NCI-H1092 (cell line): ENCODE measurements at regions not wholly inside any gene's neighbourhood (a gene's known extent, or its start where the extent isn't known, plus 50 kb on each side); places are given as distances from the start of the nearest gene placed in this dataset.

ENCODE experiments used
- DNase-seq: peaks from one replicate; lab custom pipeline; 2025; lab: John Stamatoyannopoulos, UW

GRCh38 chr4:181181331-181181730, 1061.9 kb upstream of the TENM3 start:
- no peak for DNase-seq

GRCh38 chr4:181189751-181190150, 1053.5 kb upstream of the TENM3 start:
- DNase-seq, result no peak

GRCh38 chr4:181193131-181193930, 1049.9 kb upstream of the TENM3 start:
- no peak for DNase-seq

GRCh38 chr4:181194096-181194495, 1049.1 kb upstream of the TENM3 start:
- DNase-seq, result no peak

GRCh38 chr4:181200076-181200475, 1043.1 kb upstream of the TENM3 start:
- no peak for DNase-seq

- no peak for DNase-seq
Measured at GRCh38 chr4:181202240-181202639, 1041.0 kb upstream of the TENM3 start.

- no peak for DNase-seq
Measured at GRCh38 chr4:181204109-181204508, 1039.1 kb upstream of the TENM3 start.

- no peak for DNase-seq
Measured at GRCh38 chr4:181213551-181213950, 1029.7 kb upstream of the TENM3 start.

GRCh38 chr4:181216501-181216900, 1026.7 kb upstream of the TENM3 start:
- DNase-seq, result no peak

GRCh38 chr4:181219783-181220416, 1023.3 kb upstream of the TENM3 start:
- no peak for DNase-seq

GRCh38 chr4:181224852-181225251, 1018.4 kb upstream of the TENM3 start:
- DNase-seq, result no peak

- no peak for DNase-seq
Measured at GRCh38 chr4:181225616-181226261, 1017.5 kb upstream of the TENM3 start.

- DNase-seq, result no peak
Measured at GRCh38 chr4:181234951-181235680, 1008.1 kb upstream of the TENM3 start.

GRCh38 chr4:181245326-181245725, 997.9 kb upstream of the TENM3 start:
- DNase-seq, result no peak

GRCh38 chr4:181249031-181249430, 994.2 kb upstream of the TENM3 start:
- no peak for DNase-seq

GRCh38 chr4:181254771-181255170, 988.4 kb upstream of the TENM3 start:
- DNase-seq, result no peak

- DNase-seq, result no peak
Measured at GRCh38 chr4:181258569-181258968, 984.6 kb upstream of the TENM3 start.

- DNase-seq, result no peak
Measured at GRCh38 chr4:181259081-181259709, 984.0 kb upstream of the TENM3 start.

GRCh38 chr4:181261279-181261678, 981.9 kb upstream of the TENM3 start:
- DNase-seq, result no peak

- no peak for DNase-seq
Measured at GRCh38 chr4:181264893-181265292, 978.3 kb upstream of the TENM3 start.

GRCh38 chr4:181265370-181265769, 977.8 kb upstream of the TENM3 start:
- no peak for DNase-seq

- no peak for DNase-seq
Measured at GRCh38 chr4:181271116-181271640, 972.0 kb upstream of the TENM3 start.
